GM23248 (cell line): ENCODE measurements at regions not wholly inside any gene's neighbourhood (a gene's known extent, or its start where the extent isn't known, plus 50 kb on each side); places are given as distances from the start of the nearest gene placed in this dataset.

Experiments used
- DNase-seq: peaks from one replicate; pipeline ENCODE4 v3.0.0-alpha.2; 2015
- H2AFZ ChIP-seq: fragments of 200-600 bp; sonication (generic); 2 replicates; pipeline ENCODE4 v1.6.1; 2016; ENCODE audit warnings: antibody characterized with exemption
- H3F3A ChIP-seq: fragments of 200-600 bp; sonication (generic); 2 replicates; pipeline ENCODE4 v1.6.1; 2016; ENCODE audit warnings: mild to moderate bottlenecking, antibody characterized with exemption, mixed run types; ENCODE audit not compliant: insufficient read depth
- H3K27ac ChIP-seq: fragments of 200-600 bp; sonication (generic); 2 replicates; pipeline ENCODE4 v1.5.1; 2016; ENCODE audit warnings: mild to moderate bottlenecking
- H3K27me3 ChIP-seq: fragments of 200-600 bp; sonication (generic); replicated peaks from 2 replicates; pipeline ENCODE4 v1.6.1; 2016; ENCODE audit warnings: mild to moderate bottlenecking; ENCODE audit not compliant: insufficient read depth
- H3K36me3 ChIP-seq: fragments of 200-600 bp; sonication (generic); 2 replicates; pipeline ENCODE4 v1.6.1; 2016; ENCODE audit warnings: low read depth, mild to moderate bottlenecking
- H3K4me1 ChIP-seq: fragments of 200-600 bp; sonication (generic); 2 replicates; pipeline ENCODE4 v1.6.1; 2016; ENCODE audit warnings: mild to moderate bottlenecking; ENCODE audit not compliant: insufficient read depth
- H3K4me2 ChIP-seq: fragments of 200-600 bp; sonication (generic); one replicate; pipeline ENCODE4 v1.6.1; 2016; ENCODE audit warnings: mild to moderate bottlenecking; ENCODE audit not compliant: unreplicated experiment
- H3K4me3 ChIP-seq: fragments of 200-600 bp; sonication (generic); 2 replicates; pipeline ENCODE4 v1.5.1; 2016; ENCODE audit warnings: mild to moderate bottlenecking
- H3K79me2 ChIP-seq: fragments of 200-600 bp; sonication (generic); 2 replicates; pipeline ENCODE4 v1.6.1; 2016; ENCODE audit warnings: mild to moderate bottlenecking; ENCODE audit not compliant: insufficient read depth
- H3K9ac ChIP-seq: fragments of 200-600 bp; sonication (generic); 2 replicates; pipeline ENCODE4 v1.6.1; 2016; ENCODE audit warnings: mild to moderate bottlenecking
- H3K9me2 ChIP-seq: fragments of 200-600 bp; sonication (generic); 2 replicates; pipeline ENCODE4 v1.6.1; 2016; ENCODE audit warnings: mixed run types, mild to moderate bottlenecking, moderate library complexity; ENCODE audit not compliant: insufficient read depth
- H3K9me3 ChIP-seq: fragments of 200-600 bp; sonication (generic); one replicate; pipeline ENCODE4 v1.6.1; 2017; ENCODE audit warnings: low read depth
- H4K20me1 ChIP-seq: fragments of 200-600 bp; sonication (generic); 2 replicates; pipeline ENCODE4 v1.6.0; 2016; ENCODE audit not compliant: insufficient read depth
- EZH2 ChIP-seq: fragments of 200-600 bp; sonication (generic); IDR thresholded peaks from 2 replicates; pipeline ENCODE4 v1.6.1; 2018; ENCODE audit warnings: antibody characterized with exemption, mild to moderate bottlenecking; ENCODE audit not compliant: insufficient read depth, poor library complexity, severe bottlenecking
- EZH2phosphoT487 ChIP-seq: fragments of 200-600 bp; sonication (generic); IDR thresholded peaks from 2 replicates; pipeline ENCODE4 v1.6.1; 2018; ENCODE audit warnings: antibody characterized with exemption, moderate library complexity, mild to moderate bottlenecking, low read depth; ENCODE audit not compliant: insufficient read depth
- WGBS, 2 experiments: methylation state at CpG; one replicate each; pipeline ENCODE4 v1.1.6; 2015 to 2017; ENCODE audit warnings: low lambda C conversion rate in 2 of 2, low coverage in 1 of 2; ENCODE audit errors: missing lambda C conversion rate in 2 of 2; 5-methylcytosine and 5-hydroxymethylcytosine counted together
- in situ Hi-C: fragments of 300-500 bp; cut with MboI; formaldehyde crosslinking; loops from 2 replicates; pipeline ENCODE4 v1.15.0; 2020

DNA sequence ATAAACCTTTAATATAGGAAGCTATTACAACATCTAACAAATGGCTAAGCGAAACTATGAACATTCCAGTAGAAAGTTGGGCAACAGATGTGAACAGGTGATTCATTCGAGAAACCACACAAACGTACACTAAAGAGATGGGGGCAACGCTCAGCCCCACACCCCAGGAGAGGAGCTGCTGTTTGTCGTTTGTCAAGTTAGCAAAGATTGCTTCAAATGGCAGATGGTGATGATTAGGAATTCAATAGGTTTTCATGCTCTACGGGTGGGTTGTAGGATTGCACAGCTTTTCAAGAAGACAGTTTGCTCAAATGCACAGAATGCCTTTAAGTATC lies 154.7 kb upstream of the HDAC4 start:
- H3K4me3 ChIP-seq, result no peak overlapping the region
- no peak overlapping the region for H3K9ac ChIP-seq
- peaks cover 13% of the 10 kb centered on the region; the same call in 1 of the 2 replicates for H3K27me3 ChIP-seq
- no peaks in the 10 kb centered on the region for H3K9me3 ChIP-seq
- no peak for TF ChIP-seq EZH2phosphoT487
- H3K27ac ChIP-seq, result no peak overlapping the region
- no peaks in the 10 kb centered on the region for H3F3A ChIP-seq
- no peaks in the 10 kb centered on the region for H3K36me3 ChIP-seq
- H2AFZ ChIP-seq, result no peak overlapping the region
- DNase-seq, result peak; percentile 4
- in situ Hi-C loops, result no loop called here
- WGBS, 2 experiments, result 47 to 52% methylated on average over 6 of the region's 6 CpGs
- H4K20me1 ChIP-seq, result no peaks in the 10 kb centered on the region
- H3K9me2 ChIP-seq, result no peaks in the 10 kb centered on the region
- no peaks in the 10 kb centered on the region for H3K4me1 ChIP-seq
- no peak overlapping the region for H3K4me2 ChIP-seq
- no peaks in the 10 kb centered on the region for H3K79me2 ChIP-seq

DNA sequence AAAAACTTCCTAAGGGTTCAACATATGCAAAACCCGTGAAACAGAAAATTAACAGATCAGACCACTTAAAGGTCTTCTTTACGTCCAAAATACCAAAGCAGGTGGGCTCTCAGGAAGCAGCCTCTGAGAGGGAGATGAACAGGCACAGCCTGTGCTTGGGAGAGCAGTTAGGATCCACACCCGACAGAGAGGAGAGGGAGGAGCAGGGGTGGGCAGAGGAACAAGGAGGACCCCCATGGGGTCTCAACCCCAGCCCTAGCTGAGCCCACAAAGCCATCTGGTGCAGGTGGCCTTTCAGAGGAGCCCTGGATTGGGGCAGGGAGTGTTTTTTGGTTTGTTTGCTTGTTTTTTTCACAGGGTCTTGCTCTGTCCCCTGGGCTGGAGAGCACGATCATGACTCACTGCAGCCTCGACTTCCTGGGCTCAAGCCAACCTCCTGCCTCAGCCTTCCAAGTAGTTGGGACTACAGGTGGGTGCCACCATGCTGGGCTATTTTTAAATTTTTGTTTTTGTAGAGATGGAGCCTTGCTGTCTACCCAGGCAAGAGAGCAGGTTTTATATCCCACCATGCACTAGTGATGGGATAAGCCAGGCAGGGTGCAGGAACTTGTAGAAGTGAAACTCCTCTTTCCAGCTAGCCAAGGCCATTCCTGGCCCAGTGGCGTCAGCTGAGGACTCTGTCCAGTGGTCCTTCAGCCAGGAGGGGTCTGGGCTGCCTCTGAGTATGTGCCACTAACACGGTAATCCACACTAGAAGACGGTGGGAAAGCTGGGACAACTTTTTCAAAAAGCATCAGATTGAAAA lies 154.1 kb upstream of the HDAC4 start:
- Histone ChIP-seq H2AFZ (no peak overlapping the region), H3K36me3 (no peaks in the 10 kb centered on the region), H3K4me2 (no peak overlapping the region), H3K27ac (no peak overlapping the region), H3K4me3 (no peak overlapping the region), H3K9me3 (no peaks in the 10 kb centered on the region), H3K4me1 (no peaks in the 10 kb centered on the region), H3K79me2 (no peaks in the 10 kb centered on the region), H3K27me3 (0 out of 2 replicates have a peak, but pooled peaks cover 8% of the 10 kb centered on the region), H4K20me1 (no peaks in the 10 kb centered on the region), H3F3A (no peaks in the 10 kb centered on the region), H3K9ac (no peak overlapping the region), H3K9me2 (no peaks in the 10 kb centered on the region)
- in situ Hi-C loops, result no loop called here
- DNase-seq, result no peak
- TF ChIP-seq EZH2 (no peak), EZH2phosphoT487 (no peak)
- WGBS, 2 experiments, result 42 to 46% methylated on average over 8 of the region's 8 CpGs

DNA sequence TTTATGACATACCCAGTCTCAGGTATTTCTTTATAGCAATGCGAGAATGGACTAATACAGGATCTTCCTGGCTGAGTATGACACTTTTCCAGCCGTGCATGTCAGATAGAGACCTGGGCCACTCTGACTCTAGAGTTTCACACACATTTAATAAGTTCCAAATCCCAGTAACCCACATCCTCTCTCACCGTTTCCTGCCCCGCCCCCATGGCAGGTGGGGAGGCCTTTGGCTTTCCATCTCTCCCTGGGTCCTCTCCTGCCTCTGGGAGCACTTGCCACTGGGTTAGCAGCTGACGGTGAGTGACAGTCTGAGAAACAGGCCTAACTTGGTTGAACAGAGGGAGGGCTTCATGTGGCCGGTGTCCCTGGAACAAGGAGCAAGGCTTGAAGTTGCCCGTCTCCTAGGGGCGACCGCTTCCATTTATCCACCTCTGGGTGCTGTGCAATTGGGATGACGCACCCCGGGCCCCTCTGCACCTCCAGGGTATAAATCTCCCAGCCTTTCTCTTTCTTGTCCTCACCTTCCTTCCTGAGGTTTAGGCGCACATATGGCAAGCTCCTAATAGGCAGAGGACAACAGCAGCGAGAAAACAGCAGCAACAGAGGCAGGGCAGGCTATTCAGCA lies 152.7 kb upstream of the HDAC4 start:
- Histone ChIP-seq H3K27ac (no peak overlapping the region), H3K9me2 (no peaks in the 10 kb centered on the region), H3K9me3 (no peaks in the 10 kb centered on the region), H3F3A (no peaks in the 10 kb centered on the region), H3K4me2 (no peak overlapping the region), H3K4me3 (no peak overlapping the region), H3K4me1 (no peaks in the 10 kb centered on the region), H3K79me2 (no peaks in the 10 kb centered on the region), H3K9ac (no peak overlapping the region), H4K20me1 (no peaks in the 10 kb centered on the region), H3K36me3 (no peaks in the 10 kb centered on the region), H2AFZ (no peak overlapping the region), H3K27me3 (0 out of 2 replicates have a peak, but pooled peaks cover 8% of the 10 kb centered on the region)
- TF ChIP-seq EZH2 (no peak), EZH2phosphoT487 (no peak)
- no peak for DNase-seq
- in situ Hi-C loops, result no loop called here
- WGBS, 2 experiments, result 63 to 74% methylated on average over 13 of the region's 13 CpGs

DNA sequence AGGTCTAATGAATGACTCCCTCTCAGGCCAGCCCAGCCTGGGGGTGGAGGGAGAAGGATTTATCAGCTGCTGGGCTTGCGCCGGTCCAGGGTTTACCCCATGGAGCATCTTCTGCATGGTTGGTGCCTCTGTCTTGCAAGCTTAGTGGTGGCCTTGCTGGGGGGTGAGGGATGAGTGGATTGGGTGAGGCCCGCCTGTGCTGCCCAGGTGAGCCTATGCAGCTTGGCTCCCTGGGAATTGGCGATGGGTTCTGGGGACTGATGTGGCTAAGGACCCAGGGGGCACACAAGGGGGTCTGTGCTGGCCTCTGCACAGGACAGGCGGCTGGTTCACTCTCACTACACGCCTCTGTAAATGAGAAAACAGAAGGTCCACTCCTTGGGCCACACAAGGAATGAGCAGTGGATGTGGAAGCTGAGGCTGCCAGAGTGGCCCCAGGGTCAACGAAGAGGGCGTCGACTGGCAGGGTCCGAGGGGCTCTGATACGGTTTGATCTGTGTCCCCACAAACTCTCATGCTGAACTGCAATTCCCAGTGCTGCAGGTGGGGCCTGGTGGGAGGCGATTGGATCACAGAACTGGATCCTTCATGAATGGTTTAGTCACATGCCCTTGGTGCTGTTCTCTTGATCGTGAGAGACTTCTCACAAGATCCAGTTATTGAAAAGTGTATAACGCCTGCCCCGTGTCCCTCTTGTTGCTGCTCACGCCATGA lies 151.6 kb upstream of the HDAC4 start:
- Histone ChIP-seq H3K9me2 (no peaks in the 10 kb centered on the region), H3K36me3 (no peaks in the 10 kb centered on the region), H3K27me3 (0 out of 2 replicates have a peak, but pooled peaks cover 8% of the 10 kb centered on the region), H3K4me1 (no peaks in the 10 kb centered on the region), H3K4me2 (no peak overlapping the region), H3K9me3 (no peaks in the 10 kb centered on the region), H3F3A (no peaks in the 10 kb centered on the region), H3K4me3 (no peak overlapping the region), H3K9ac (no peak overlapping the region), H4K20me1 (no peaks in the 10 kb centered on the region), H2AFZ (no peak overlapping the region), H3K27ac (no peak overlapping the region), H3K79me2 (no peaks in the 10 kb centered on the region)
- TF ChIP-seq EZH2phosphoT487 (no peak), EZH2 (no peak)
- no peak for DNase-seq
- in situ Hi-C loops, result no loop called here
- 70 to 73% methylated on average over 15 to 16 of the region's 16 CpGs for WGBS, 2 experiments
